NOMO-1 treated with dmso at 0.1 percent for 144 hours (cell line): ENCODE measurements at regions not wholly inside any gene's neighbourhood (a gene's known extent, or its start where the extent isn't known, plus 50 kb on each side); places are given as distances from the start of the nearest gene placed in this dataset.
"Not testable (repeated sequence)": the region's sequence is repeated elsewhere in the genome, so short reads cannot be mapped to it uniquely, and the experiment has no call there.

Experiments used
- DNase-seq: peaks from one replicate; lab custom pipeline; 2025; ENCODE audit not compliant: unreplicated experiment; lab: John Stamatoyannopoulos, UW

DNA sequence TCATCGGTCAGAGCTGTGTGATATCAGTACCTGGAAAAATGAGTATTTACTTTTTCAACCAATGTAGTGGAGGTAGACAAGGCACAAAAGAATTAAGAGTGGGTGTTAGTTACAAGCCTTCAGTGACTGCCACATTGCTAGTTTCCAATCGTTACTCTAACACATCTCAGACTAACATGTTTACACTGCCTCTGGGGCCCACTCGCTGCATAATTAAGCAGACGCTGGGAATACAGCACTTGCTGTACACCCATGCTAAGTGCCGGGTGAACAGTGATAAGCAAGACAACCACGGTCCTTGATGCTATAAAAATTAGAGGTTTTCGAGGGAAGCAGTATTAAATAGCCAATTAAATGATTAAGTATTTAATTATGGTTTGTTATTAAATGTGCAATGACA, 1147.6 kb downstream of the AACS start:
- DNase-seq = no peak

DNA sequence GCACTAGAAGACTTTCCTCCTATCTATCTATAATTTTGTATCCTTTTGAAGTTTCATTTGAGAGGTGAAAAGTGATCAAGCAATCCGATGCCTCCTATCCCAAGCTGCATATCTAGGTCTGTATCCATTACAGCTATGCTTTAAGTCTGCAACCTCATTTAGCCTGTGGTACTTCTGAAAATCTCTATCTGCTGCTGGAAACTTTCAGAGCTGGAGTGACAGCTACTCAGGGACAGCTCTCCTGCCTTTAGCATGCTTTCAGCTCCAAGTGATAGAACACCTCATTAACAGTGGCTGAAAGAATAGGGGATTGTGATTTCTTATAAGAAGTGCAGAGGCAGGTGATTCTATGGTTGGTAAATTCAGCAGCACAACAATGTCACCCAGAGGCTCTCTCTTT, 1153.5 kb downstream of the AACS start:
- no peak for DNase-seq

DNA sequence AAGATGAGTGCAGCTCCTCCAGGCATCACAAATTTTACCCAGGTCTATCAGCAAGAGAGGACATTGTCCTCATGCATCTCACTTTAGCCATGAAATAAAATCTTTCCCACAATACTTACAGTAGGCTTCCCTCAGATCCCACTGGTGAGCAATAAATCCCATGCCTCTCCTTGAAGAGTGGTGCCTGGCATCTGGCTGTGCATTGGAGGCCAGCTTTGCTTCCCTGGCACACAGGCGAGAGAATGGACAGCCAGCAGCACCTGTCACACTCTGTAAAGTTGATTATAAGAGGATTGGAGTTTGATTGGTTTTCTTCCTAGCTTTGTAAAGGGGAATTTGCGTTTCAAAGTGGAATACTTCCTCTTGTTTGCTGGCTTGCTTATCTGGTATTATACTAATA, 1153.9 kb downstream of the AACS start:
- no peak for DNase-seq

DNA sequence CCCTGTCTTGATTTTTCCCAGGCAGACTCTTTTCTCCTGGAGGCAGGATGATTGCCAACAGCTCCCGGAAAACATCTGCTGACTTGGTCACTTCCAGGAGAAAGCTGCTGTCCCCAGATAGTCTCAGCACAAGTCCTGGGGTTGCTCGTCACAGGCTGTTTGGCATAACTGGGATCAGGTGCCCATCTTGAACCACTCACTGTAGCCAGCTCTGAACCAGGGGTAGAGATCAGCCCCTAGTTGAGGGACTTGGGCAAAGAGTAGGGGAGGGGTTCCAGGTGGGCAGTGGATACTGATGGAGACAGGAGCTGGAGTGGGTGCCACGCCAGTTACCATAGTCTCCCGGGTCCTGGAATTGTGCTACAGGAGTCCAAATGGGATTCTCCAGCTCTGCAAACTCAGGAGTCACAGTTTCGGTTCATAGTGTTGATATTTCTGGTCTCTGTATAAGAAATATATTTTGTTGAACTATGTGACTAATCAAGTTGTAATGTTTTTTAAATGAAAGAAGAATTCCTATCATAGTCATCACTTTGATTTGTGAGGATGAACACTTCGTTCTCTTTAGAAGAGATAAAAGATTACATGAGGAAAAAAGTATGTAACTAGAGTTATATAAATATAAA, 1154.5 kb downstream of the AACS start:
- no peak for DNase-seq

DNA sequence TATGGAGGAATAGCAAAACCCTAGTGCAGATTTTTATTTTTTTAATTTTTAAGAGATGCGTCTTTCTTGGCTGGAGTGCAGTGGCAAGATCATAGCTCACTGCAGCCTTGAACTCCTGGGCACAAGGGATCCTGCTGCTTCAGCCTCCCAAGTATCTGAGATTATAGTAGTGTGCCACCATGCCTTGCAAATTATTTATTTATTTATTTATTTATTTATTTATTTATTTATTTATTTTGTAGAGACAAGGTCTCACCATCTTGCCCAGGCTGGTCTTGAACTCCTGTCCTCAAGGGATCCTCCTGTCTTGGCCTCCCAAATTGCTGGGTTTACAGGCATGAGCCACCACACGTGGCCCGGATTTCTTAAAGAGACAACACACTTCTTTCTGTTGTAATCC, 1158.8 kb downstream of the AACS start:
- no peak for DNase-seq

DNA sequence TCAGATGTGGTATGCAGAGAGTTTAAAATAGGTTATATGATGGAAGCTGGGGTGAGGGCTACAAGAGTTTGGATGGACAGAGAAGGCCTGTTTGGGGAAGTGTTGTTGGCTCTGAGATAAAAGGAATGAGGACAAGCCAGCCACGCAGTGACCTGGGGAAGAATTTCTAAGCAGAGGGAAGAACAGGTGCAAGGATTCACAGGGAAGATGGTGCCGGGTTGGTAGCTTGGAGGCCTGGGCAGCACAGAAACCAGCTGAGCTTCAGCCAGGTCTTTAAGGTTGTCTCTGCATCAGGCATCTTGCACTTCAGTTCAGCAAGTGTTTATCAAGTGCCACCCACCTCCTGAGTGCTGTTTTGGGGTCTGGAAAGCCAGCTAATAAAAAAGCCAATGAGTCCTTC, 1163.7 kb downstream of the AACS start:
- no peak for DNase-seq

- DNase-seq = no peak
Measured at GRCh38 chr12:126232711-126233110, 1167.5 kb downstream of the AACS start.

GRCh38 chr12:126233625-126234024, 1168.4 kb downstream of the AACS start:
- no peak for DNase-seq

GRCh38 chr12:126243814-126244440, 1178.7 kb downstream of the AACS start:
- no peak for DNase-seq

DNA sequence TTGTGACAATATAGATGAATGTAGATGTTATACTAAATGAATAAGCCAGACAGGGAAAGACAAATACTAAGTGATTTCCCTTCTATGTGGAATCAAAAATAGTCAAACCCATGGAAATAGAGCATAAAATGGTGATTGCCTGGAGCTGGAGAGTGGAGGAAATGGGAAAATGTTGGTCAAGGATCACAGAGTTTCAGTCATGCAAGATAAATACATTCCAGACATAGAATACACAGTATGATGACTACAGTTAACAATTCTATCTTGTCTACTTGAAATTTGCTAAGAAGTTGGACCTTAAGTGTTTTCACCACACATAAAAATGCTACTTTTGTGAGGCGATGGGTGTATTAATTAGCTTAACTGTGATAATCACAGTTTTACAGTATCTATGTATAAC, 1182.7 kb downstream of the AACS start:
- DNase-seq = no peak

- DNase-seq = no peak
Measured at GRCh38 chr12:126248871-126249403, 1183.7 kb downstream of the AACS start.

- DNase-seq = no peak
Measured at GRCh38 chr12:126258190-126258589, 1193.0 kb downstream of the AACS start.

DNA sequence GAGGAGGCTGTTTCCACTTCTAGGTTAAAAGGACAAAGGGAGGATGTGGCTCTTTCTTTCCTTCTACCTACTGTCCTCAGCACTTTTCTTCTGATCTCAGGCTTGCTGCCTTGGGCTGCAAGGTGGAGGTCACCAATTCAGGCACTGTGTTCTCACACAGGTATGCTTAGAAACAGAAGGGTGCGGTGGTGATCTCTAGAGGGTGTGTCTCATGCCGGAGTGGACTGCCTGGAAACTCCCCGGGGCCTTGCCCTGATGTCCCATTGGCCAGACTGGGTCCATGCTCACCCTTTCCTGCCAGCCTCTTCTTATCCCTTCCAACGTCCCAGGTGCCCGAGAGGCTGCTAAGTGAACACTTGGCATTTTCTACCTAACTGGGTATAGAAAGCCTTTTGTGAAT, 1197.6 kb downstream of the AACS start:
- DNase-seq = no peak

- DNase-seq = no peak
Measured at GRCh38 chr12:126268222-126268621, 1203.0 kb downstream of the AACS start.

GRCh38 chr12:126271159-126271558, 1205.9 kb downstream of the AACS start:
- no peak for DNase-seq

GRCh38 chr12:126282691-126283090, 1217.5 kb downstream of the AACS start:
- no peak for DNase-seq

DNA sequence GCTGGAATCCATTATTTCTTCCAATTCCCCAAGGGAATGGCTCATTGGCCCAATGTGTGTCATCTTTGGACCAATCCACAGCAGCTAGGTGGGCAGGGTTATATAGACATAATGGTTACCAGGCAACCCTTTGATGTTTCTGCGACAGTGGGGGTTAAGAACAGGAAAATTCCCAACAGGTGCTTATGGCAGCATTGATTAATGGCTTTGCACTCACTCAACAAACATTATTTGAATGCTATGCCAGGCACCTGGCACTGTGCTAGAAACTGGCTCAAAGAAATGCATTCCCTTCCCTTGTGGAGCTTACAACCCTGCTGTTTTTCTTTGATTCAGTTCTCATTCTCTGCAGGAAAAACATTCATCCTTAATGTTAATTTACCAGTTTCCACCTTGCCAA, 1221.0 kb downstream of the AACS start:
- DNase-seq = no peak

DNA sequence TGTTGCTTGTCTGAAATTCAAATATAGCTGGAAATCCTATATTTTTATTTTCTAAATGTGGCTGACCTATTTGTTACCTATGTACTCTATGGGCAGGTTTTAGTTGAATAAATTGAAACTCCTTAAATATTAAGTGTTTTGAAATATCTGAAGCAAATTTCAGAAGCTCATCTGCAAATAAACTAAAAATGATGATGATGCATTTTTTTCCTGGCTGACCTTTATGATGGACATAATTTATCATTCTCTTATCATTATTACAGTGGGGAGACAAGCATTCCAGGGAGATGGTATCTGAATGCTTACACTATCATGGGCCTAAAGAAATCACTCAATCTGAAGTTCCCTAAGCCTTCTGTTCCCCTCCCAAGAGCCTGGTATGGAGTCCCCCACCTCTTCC, 1225.2 kb downstream of the AACS start:
- no peak for DNase-seq

- not testable (repeated sequence) for DNase-seq
Measured at GRCh38 chr12:126291987-126292386, 1226.8 kb downstream of the AACS start.

DNA sequence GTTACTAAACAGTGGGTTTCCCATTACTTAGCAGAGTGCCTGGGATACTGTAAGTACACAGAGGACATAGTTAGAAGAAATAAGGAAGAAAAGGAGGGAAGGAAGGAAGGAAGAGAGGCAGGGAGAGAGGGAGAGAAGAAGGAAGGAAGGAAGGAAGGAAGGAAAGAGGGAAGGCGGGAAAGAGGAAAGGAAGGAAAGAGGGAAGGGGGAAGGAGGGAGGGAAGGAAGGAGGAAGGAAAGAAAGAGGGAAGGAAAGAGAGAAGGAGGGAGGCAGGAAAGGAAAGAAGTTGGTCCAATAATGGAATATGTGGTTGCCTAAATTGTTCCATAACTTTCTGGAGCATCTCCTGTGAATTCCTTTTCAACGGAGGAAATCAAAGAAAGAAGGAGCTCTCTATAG, 1230.4 kb downstream of the AACS start:
- DNase-seq = no peak

DNA sequence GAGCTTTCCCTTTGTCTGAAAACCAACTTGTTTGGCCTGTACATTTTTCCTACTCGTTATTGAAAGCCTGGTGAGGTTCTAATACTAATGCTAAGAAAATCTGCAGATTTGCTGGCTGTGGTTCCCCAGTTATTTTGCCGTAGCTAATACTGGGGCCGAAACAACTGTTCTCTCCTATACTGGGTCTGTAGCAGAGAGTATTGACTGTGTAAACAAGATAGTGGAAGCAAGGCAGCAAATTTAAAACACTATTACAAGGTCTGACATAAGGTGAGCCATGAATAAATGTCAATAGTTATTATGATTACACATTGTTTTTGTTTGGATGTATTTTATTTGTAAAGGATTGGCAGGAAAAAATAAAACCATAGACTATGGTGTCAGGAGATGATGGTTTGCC, 1244.0 kb downstream of the AACS start:
- no peak for DNase-seq

DNA sequence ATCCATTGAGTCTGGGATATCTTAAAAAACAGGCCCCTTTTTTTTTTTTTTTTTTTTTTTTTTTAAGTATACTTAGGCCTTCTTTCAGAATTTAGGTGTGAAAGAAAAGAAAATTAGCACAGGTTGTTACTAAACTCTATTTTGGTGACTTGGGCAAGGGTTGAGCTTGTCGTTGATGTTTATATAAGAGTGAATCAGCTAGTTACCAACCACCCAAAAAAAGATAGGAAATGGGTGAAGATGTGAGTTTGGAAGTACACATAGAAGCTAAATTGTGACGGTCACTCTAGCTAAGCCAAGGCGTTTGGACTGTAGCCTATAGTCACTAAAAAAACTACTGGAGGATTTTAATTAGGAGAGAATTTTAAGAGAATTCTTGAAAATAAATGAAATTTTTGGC, 1247.2 kb downstream of the AACS start:
- DNase-seq = no peak

DNA sequence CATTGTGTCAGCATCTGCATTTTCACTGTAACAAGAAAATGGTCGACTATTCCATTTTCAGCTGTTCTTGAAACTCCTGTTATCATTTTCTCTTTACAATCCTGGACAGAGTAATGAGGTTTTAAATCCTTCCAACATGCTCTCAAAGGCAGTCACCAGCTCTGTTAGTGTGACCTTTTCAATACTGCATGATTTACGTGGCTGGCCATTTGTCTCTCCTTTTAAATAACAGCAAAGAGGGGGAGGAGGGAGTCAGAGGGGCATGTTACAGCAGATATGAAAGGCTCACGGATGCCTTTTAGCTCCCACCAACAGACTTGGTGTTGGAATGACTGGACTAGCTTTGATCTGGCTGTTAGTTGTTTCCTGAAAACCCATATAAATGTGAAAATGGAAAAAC, 1251.2 kb downstream of the AACS start:
- no peak for DNase-seq
